Caco-2 (cell line): ENCODE measurements at regions not wholly inside any gene's neighbourhood (a gene's known extent, or its start where the extent isn't known, plus 50 kb on each side); places are given as distances from the start of the nearest gene placed in this dataset.

ENCODE experiments used
- BruUV-seq: library from RNA; stranded (reverse); fragments of 400-500 nt; replicated peaks from 2 replicates; lab custom pipeline; 2021; lab: Mats Ljungman, UMichigan
- CTCF ChIA-PET: fragments of 300-600 bp; sonication (Branson Sonifier 250); formaldehyde crosslinking; loops from one replicate; lab custom pipeline; 2022; ENCODE audit warnings: antibody characterized with exemption; lab: Charles Lee
- POLR2A ChIA-PET: fragments of 300-600 bp; sonication (Branson Sonifier 250); formaldehyde crosslinking; loops from one replicate; lab custom pipeline; 2022; ENCODE audit warnings: antibody characterized with exemption; lab: Charles Lee
- DNase-seq, 2 experiments: peaks; one replicate each; pipeline versions ENCODE4 v3.0.0 to v3.0.0-alpha.2; 2020 to 2022
- H3K27me3 ChIP-seq: replicated peaks from 2 replicates; pipeline ENCODE4 v1.6.0; 2011; ENCODE audit warnings: low read length; ENCODE audit not compliant: control insufficient read depth, insufficient read depth
- H3K36me3 ChIP-seq: 2 replicates; pipeline ENCODE4 v1.5.1; 2011; ENCODE audit warnings: low read length; ENCODE audit not compliant: control insufficient read depth, insufficient read depth
- H3K4me1 ChIP-seq: fragments of 250-450 bp; sonication (Bioruptor Pico); 2 replicates; pipeline ENCODE4 v1.5.1; 2020; ENCODE audit warnings: mild to moderate bottlenecking
- H3K4me3 ChIP-seq: 2 replicates; pipeline ENCODE4 v1.5.1; 2011; ENCODE audit warnings: low read depth, mild to moderate bottlenecking, control low read depth, low read length
- H3K9me3 ChIP-seq: fragments of 250-450 bp; sonication (Bioruptor Pico); 2 replicates; pipeline ENCODE4 v1.5.1; 2020; ENCODE audit warnings: mild to moderate bottlenecking, moderate library complexity
- H3K27ac Mint-ChIP-seq: one replicate; pipeline ENCODE4 v1.8.0; 2022; ENCODE audit warnings: mixed read lengths; ENCODE audit not compliant: unreplicated experiment
- H3K27me3 Mint-ChIP-seq: one replicate; pipeline ENCODE4 v1.8.0; 2022; ENCODE audit warnings: mixed read lengths; ENCODE audit not compliant: insufficient read depth, unreplicated experiment
- H3K36me3 Mint-ChIP-seq: one replicate; pipeline ENCODE4 v1.8.0; 2022; ENCODE audit warnings: mild to moderate bottlenecking, mixed read lengths; ENCODE audit not compliant: insufficient read depth, unreplicated experiment
- H3K4me1 Mint-ChIP-seq: one replicate; pipeline ENCODE4 v1.8.0; 2022; ENCODE audit warnings: low read depth, mixed read lengths; ENCODE audit not compliant: unreplicated experiment
- H3K4me3 Mint-ChIP-seq: one replicate; pipeline ENCODE4 v1.8.0; 2022; ENCODE audit warnings: mild to moderate bottlenecking, moderate library complexity, mixed read lengths; ENCODE audit not compliant: unreplicated experiment
- H3K9me3 Mint-ChIP-seq: one replicate; pipeline ENCODE4 v1.8.0; 2022; ENCODE audit warnings: mixed read lengths; ENCODE audit not compliant: unreplicated experiment
- intact Hi-C: fragments of 100-400 bp; cut with micrococcal nuclease; formaldehyde crosslinking; loops from one replicate; pipeline ENCODE4 v1.10.0; 2022; ENCODE audit not compliant: unreplicated experiment
- TF ChIP-seq, protein P1 (sequence below), 2 experiments: fragments of 200-600 bp in 1 of 2; IDR thresholded peaks; 1 replicate in 1 of 2; 2 replicates in 1 of 2; pipeline versions ENCODE4 v1.5.1 to v1.8.0; 2011 to 2022; ENCODE audit warnings: antibody characterized with exemption in 1 of 2, control low read depth in 1 of 2, inconsistent platforms in 1 of 2, low read depth in 1 of 2, low read length in 1 of 2, mild to moderate bottlenecking in 1 of 2, moderate library complexity in 1 of 2; ENCODE audit not compliant: insufficient read depth in 1 of 2, severe bottlenecking in 1 of 2, unreplicated experiment in 1 of 2

DNA sequence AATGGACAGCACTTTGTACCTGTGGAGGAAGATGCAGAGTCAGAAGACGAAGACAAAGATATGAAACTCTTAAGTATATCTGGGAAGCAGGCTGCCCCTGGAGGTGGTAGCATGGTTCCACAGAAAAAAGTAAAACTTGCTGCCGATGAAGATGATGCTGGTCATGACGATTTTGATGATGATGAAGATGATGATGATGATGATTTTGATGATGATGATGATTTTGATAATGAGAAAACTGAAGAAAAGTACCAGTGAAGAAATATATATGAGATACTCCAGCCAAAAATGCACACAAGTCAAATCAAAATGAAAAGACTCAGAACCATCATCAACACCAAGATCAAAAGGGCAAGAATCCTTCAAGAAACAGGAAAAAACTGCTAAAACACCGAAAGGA lies 268.5 kb upstream of the EEF2KMT start:
- POLR2A ChIA-PET = no interaction called here
- TF ChIP-seq, protein P1, sequence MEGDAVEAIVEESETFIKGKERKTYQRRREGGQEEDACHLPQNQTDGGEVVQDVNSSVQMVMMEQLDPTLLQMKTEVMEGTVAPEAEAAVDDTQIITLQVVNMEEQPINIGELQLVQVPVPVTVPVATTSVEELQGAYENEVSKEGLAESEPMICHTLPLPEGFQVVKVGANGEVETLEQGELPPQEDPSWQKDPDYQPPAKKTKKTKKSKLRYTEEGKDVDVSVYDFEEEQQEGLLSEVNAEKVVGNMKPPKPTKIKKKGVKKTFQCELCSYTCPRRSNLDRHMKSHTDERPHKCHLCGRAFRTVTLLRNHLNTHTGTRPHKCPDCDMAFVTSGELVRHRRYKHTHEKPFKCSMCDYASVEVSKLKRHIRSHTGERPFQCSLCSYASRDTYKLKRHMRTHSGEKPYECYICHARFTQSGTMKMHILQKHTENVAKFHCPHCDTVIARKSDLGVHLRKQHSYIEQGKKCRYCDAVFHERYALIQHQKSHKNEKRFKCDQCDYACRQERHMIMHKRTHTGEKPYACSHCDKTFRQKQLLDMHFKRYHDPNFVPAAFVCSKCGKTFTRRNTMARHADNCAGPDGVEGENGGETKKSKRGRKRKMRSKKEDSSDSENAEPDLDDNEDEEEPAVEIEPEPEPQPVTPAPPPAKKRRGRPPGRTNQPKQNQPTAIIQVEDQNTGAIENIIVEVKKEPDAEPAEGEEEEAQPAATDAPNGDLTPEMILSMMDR (IDR thresholded peaks at IDR 0.05; ENCODE audit: insufficient read depth in 1 of 2, low read depth in 1 of 2, low read length in 1 of 2, severe bottlenecking in 1 of 2, unreplicated experiment in 1 of 2) = no peak
- H3K36me3 Mint-ChIP-seq = no peaks in the 10 kb centered on the region
- H3K27me3 Mint-ChIP-seq = peaks cover 17% of the 10 kb centered on the region
- no TSS peak for BruUV-seq
- no peak overlapping the region for H3K4me3 Mint-ChIP-seq
- H3K4me1 Mint-ChIP-seq = no peaks in the 10 kb centered on the region
- H3K4me1 ChIP-seq = no peaks in the 10 kb centered on the region
- no peaks in the 10 kb centered on the region for H3K9me3 Mint-ChIP-seq
- H3K9me3 ChIP-seq = no peaks in the 10 kb centered on the region
- no peak for DNase-seq
- no peak overlapping the region for H3K4me3 ChIP-seq
- H3K36me3 ChIP-seq = no peaks in the 10 kb centered on the region
- CTCF ChIA-PET = no interaction called here
- H3K27ac Mint-ChIP-seq = no peak overlapping the region
- H3K27me3 ChIP-seq = no peaks in the 10 kb centered on the region
- intact Hi-C loops = no loop called here

DNA sequence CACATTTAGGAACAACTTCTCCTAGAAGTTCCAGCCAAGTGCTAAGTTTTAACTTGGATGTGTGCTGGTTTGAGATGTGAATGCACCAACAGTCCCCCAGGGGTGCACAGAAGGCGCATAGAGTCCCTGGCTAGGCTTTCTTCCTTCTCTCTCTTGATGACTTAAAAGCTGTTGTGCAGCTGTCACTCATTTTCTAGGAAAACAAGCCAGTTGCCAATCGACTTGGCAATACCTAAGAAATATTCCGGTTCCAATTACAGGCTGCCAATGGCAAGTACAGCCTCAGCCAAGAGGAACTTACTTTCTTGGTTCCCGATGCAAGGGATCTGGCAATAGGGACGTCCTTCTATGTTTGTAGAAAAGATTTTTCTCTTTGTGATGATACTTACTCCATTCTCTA lies 266.6 kb upstream of the EEF2KMT start:
- TF ChIP-seq, protein P1 (IDR thresholded peaks at IDR 0.05; ENCODE audit: insufficient read depth in 1 of 2, low read depth in 1 of 2, low read length in 1 of 2, severe bottlenecking in 1 of 2, unreplicated experiment in 1 of 2) = no peak
- no peak overlapping the region for H3K27ac Mint-ChIP-seq
- H3K4me3 ChIP-seq = no peak overlapping the region
- no peak for DNase-seq
- no peaks in the 10 kb centered on the region for H3K36me3 ChIP-seq
- no peak overlapping the region for H3K4me3 Mint-ChIP-seq
- no peaks in the 10 kb centered on the region for H3K9me3 Mint-ChIP-seq
- H3K9me3 ChIP-seq = no peaks in the 10 kb centered on the region
- intact Hi-C loops = no loop called here
- POLR2A ChIA-PET = no interaction called here
- BruUV-seq = no TSS peak
- H3K4me1 Mint-ChIP-seq = no peaks in the 10 kb centered on the region
- no peaks in the 10 kb centered on the region for H3K4me1 ChIP-seq
- no peaks in the 10 kb centered on the region for H3K36me3 Mint-ChIP-seq
- peaks cover 24% of the 10 kb centered on the region for H3K27me3 Mint-ChIP-seq
- H3K27me3 ChIP-seq = no peaks in the 10 kb centered on the region
- CTCF ChIA-PET = no interaction called here

DNA sequence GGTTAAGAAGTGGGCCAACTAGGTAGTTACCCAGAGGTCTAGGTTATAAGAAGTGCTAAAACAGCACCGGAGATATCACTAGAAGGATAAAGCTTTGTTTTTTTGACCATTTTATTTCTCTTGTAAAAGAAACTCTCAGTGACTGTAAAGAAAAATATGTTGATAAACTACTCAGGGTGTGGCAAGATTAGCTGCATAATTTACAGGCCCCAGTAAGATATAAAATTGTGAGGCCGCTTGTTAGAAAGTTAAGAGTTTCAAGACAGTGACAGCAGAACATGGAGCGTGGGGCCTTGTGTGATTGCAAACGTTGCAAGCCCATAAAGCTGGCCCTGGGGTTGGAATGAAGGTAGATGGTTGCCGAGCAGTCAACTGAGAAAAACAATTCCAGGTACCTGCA lies 263.7 kb upstream of the EEF2KMT start:
- POLR2A ChIA-PET = no interaction called here

More for the DNA sequence above, 263.7 kb upstream of the EEF2KMT start:
- intact Hi-C loops = no loop called here
- no TSS peak for BruUV-seq
- no peaks in the 10 kb centered on the region for H3K9me3 Mint-ChIP-seq
- Histone ChIP-seq H3K4me1 (no peaks in the 10 kb centered on the region), H3K36me3 (no peaks in the 10 kb centered on the region), H3K4me3 (no peak overlapping the region), H3K27me3 (no peaks in the 10 kb centered on the region), H3K9me3 (no peaks in the 10 kb centered on the region)
- CTCF ChIA-PET = no interaction called here
- H3K4me1 Mint-ChIP-seq = no peaks in the 10 kb centered on the region
- no peak overlapping the region for H3K4me3 Mint-ChIP-seq
- H3K27ac Mint-ChIP-seq = no peak overlapping the region
- DNase-seq = no peak
- H3K36me3 Mint-ChIP-seq = no peaks in the 10 kb centered on the region
- TF ChIP-seq, protein P1 (IDR thresholded peaks at IDR 0.05; ENCODE audit: insufficient read depth in 1 of 2, low read depth in 1 of 2, low read length in 1 of 2, severe bottlenecking in 1 of 2, unreplicated experiment in 1 of 2) = no peak
- H3K27me3 Mint-ChIP-seq = peaks cover 20% of the 10 kb centered on the region
